ENCODE measurements at regions not wholly inside any gene's neighbourhood (a gene's known extent, or its start where the extent isn't known, plus 50 kb on each side); places are given as distances from the start of the nearest gene placed in this dataset.

DNA sequence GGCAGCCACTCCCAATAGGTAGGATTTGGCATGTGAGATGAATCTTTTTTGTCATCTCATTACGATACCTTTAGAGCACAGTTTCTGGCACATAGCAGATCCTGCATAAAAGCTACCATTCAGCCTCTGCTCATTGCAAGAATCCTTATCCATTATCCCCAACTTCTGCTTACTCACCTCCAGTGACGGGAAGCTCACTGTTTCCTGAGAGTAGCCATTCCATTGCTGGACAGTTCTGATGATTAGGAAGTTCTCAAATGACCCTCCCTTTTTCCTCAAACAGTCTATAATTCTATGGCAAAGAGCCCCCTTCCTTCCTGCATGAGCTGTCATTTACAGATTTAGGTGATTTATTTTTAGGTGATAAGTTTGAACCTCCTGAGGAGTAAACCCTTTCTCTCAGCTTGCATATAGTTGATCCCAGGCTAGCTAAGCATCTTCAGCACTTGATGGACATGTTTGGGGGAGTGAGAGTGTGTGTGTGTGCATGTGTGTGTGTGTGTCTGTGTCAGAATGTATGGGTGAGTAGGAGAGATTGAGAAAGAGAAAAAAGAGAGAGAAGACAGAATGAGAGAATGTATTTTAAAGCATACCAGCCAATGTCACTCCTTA lies 109.7 kb downstream of the LSM3 start (continued):
- no peak for TF ChIP-seq CHD7 (IDR thresholded peaks at IDR 0.05; ENCODE audit: insufficient replicate concordance, low read length)
- no peak for TF ChIP-seq SRF (IDR thresholded peaks at IDR 0.05; ENCODE audit: low read depth, low read length)
- no peak for TF ChIP-seq RAD21 (IDR thresholded peaks at IDR 0.05 in 1 of 2, conservative IDR thresholded peaks at IDR 0.05 in 1 of 2; ENCODE audit: low read depth in 2 of 2, low read length in 2 of 2)
- no peak for TF ChIP-seq E2F6 (IDR thresholded peaks at IDR 0.05)

Measured in H1 (cell line).